WTC11 (cell line): ENCODE measurements at regions not wholly inside any gene's neighbourhood (a gene's known extent, or its start where the extent isn't known, plus 50 kb on each side); places are given as distances from the start of the nearest gene placed in this dataset.
A peak's percentile ranks its signal among the peaks of the same experiment; 100 is the strongest.

ENCODE experiments used
- ATAC-seq: fragments of 200-7000 bp; cut with Tn5 transposase; 2 replicates; pipeline ENCODE4 v1.10.0; 2021; ENCODE audit warnings: mild to moderate bottlenecking, moderate library complexity
- CTCF ChIA-PET: fragments of 300-600 bp; sonication (Branson Sonifier 250); formaldehyde crosslinking; loops from one replicate; lab custom pipeline; 2021; ENCODE audit warnings: antibody characterized with exemption; lab: Charles Lee
- POLR2A ChIA-PET: fragments of 350-600 bp; sonication (Branson Sonifier 250); formaldehyde crosslinking; loops from one replicate; lab custom pipeline; 2021; ENCODE audit warnings: antibody characterized with exemption; lab: Charles Lee
- DNase-seq: peaks from one replicate; pipeline ENCODE4 v3.0.0; 2021; ENCODE audit warnings: low spot score
- H3K27ac Mint-ChIP-seq: 2 replicates; pipeline ENCODE4 v1.8.0; 2021; ENCODE audit warnings: mixed read lengths
- H3K27me3 Mint-ChIP-seq: 2 replicates; pipeline ENCODE4 v1.8.0; 2021; ENCODE audit warnings: low read depth, mild to moderate bottlenecking, moderate library complexity, mixed read lengths
- H3K36me3 Mint-ChIP-seq: 2 replicates; pipeline ENCODE4 v1.8.0; 2021; ENCODE audit warnings: mixed read lengths
- H3K4me1 Mint-ChIP-seq: 2 replicates; pipeline ENCODE4 v1.8.0; 2022; ENCODE audit warnings: mixed read lengths
- H3K4me3 Mint-ChIP-seq: 2 replicates; pipeline ENCODE4 v1.8.0; 2021; ENCODE audit warnings: mild to moderate bottlenecking, moderate library complexity, mixed read lengths
- H3K9me3 Mint-ChIP-seq: 2 replicates; pipeline ENCODE4 v1.8.0; 2021; ENCODE audit warnings: mixed read lengths
- AFF4 ChIP-seq: sonication (generic); formaldehyde crosslinking; IDR thresholded peaks from 2 replicates; pipeline ENCODE4 v1.8.1; 2023; ENCODE audit warnings: mild to moderate bottlenecking, missing genetic modification reagents, borderline replicate concordance
- ATF3 ChIP-seq: sonication (generic); formaldehyde crosslinking; conservative IDR thresholded peaks from 2 replicates; pipeline ENCODE4 v1.8.1; 2022; ENCODE audit warnings: mild to moderate bottlenecking, missing genetic modification reagents
- CBFB ChIP-seq: sonication (generic); formaldehyde crosslinking; IDR thresholded peaks from 2 replicates; pipeline ENCODE4 v1.8.1; 2022; ENCODE audit warnings: mild to moderate bottlenecking, low read depth, missing genetic modification reagents
- CDX4 ChIP-seq: fragments of 250-450 bp; sonication (Bioruptor Pico); IDR thresholded peaks from 2 replicates; pipeline ENCODE4 v1.9.0; 2021; ENCODE audit warnings: moderate library complexity, mild to moderate bottlenecking, inconsistent platforms, borderline replicate concordance
- CREB1 ChIP-seq: sonication (generic); formaldehyde crosslinking; IDR thresholded peaks from 2 replicates; pipeline ENCODE4 v1.8.0; 2023; ENCODE audit warnings: mild to moderate bottlenecking, missing genetic modification reagents
- CTCF ChIP-seq: fragments of 200-600 bp; IDR thresholded peaks from 2 replicates; pipeline ENCODE4 v1.8.0; 2022; ENCODE audit warnings: antibody characterized with exemption
- GTF2I ChIP-seq: fragments of 250-450 bp; sonication (Bioruptor Pico); conservative IDR thresholded peaks from 2 replicates; pipeline ENCODE4 v1.4.0; 2021; ENCODE audit warnings: mild to moderate bottlenecking
- HMGA2 ChIP-seq: fragments of 250-450 bp; sonication (Bioruptor Pico); IDR thresholded peaks from 2 replicates; pipeline ENCODE4 v1.4.0; 2021; ENCODE audit warnings: mild to moderate bottlenecking, moderate library complexity
- IRF1 ChIP-seq: sonication (generic); formaldehyde crosslinking; IDR thresholded peaks from 2 replicates; pipeline ENCODE4 v1.8.0; 2023; ENCODE audit warnings: missing genetic modification reagents
- IRF2 ChIP-seq: sonication (generic); formaldehyde crosslinking; IDR thresholded peaks from 2 replicates; pipeline ENCODE4 v1.8.0; 2022; ENCODE audit warnings: low read depth, missing genetic modification reagents, borderline replicate concordance
- MAX ChIP-seq: sonication (generic); formaldehyde crosslinking; IDR thresholded peaks from 2 replicates; pipeline ENCODE4 v1.8.0; 2022; ENCODE audit warnings: mild to moderate bottlenecking, missing genetic modification reagents
- MXD4 ChIP-seq: fragments of 250-450 bp; sonication (Bioruptor Pico); IDR thresholded peaks from 2 replicates; pipeline ENCODE4 v1.8.0; 2021; ENCODE audit warnings: mild to moderate bottlenecking, moderate library complexity, borderline replicate concordance
- NR1H2 ChIP-seq: sonication (generic); formaldehyde crosslinking; IDR thresholded peaks from 2 replicates; pipeline ENCODE4 v1.9.0; 2021; ENCODE audit warnings: mild to moderate bottlenecking, moderate library complexity, missing genetic modification reagents
- NR2C2 ChIP-seq: sonication (generic); formaldehyde crosslinking; IDR thresholded peaks from 2 replicates; pipeline ENCODE4 v1.8.0; 2022; ENCODE audit warnings: mild to moderate bottlenecking, missing genetic modification reagents
- OVOL2 ChIP-seq: fragments of 250-450 bp; sonication (Bioruptor Pico); IDR thresholded peaks from 2 replicates; pipeline ENCODE4 v1.9.0; 2021; ENCODE audit warnings: mild to moderate bottlenecking, borderline replicate concordance
- PREB ChIP-seq: sonication (generic); formaldehyde crosslinking; IDR thresholded peaks from 2 replicates; pipeline ENCODE4 v1.8.1; 2022; ENCODE audit warnings: mild to moderate bottlenecking, missing genetic modification reagents, moderate library complexity, borderline replicate concordance
- TEAD4 ChIP-seq: sonication (generic); formaldehyde crosslinking; IDR thresholded peaks from 2 replicates; pipeline ENCODE4 v1.8.0; 2022; ENCODE audit warnings: mild to moderate bottlenecking, missing genetic modification reagents
- TP53 ChIP-seq: sonication (generic); formaldehyde crosslinking; IDR thresholded peaks from 2 replicates; pipeline ENCODE4 v1.8.1; 2023; ENCODE audit warnings: mild to moderate bottlenecking, missing genetic modification reagents
- USF2 ChIP-seq: sonication (generic); formaldehyde crosslinking; IDR thresholded peaks from 2 replicates; pipeline ENCODE4 v1.8.1; 2023; ENCODE audit warnings: mild to moderate bottlenecking, missing genetic modification reagents, moderate library complexity
- ZNF219 ChIP-seq: sonication (generic); formaldehyde crosslinking; IDR thresholded peaks from 2 replicates; pipeline ENCODE4 v1.8.0; 2023; ENCODE audit warnings: missing genetic modification reagents, mild to moderate bottlenecking, borderline replicate concordance
- ZNF232 ChIP-seq: sonication (generic); formaldehyde crosslinking; IDR thresholded peaks from 2 replicates; pipeline ENCODE4 v1.8.0; 2022; ENCODE audit warnings: mild to moderate bottlenecking, missing genetic modification reagents
- ZNF263 ChIP-seq: sonication (generic); formaldehyde crosslinking; IDR thresholded peaks from 2 replicates; pipeline ENCODE4 v1.8.1; 2022; ENCODE audit warnings: low read depth, mild to moderate bottlenecking, moderate library complexity, missing genetic modification reagents

- POLR2A ChIA-PET, result no interaction called here
- no peak for ATAC-seq
- H3K36me3 Mint-ChIP-seq, result no peaks in the 10 kb centered on the region
- TF ChIP-seq IRF1 (CRISPR knock-in tag), result no peak
- TF ChIP-seq ATF3, result no peak
- TF ChIP-seq GTF2I (CRISPR knock-in tag), result peak; percentile 67
- CTCF ChIA-PET, result no interaction called here
- DNase-seq, result no peak
- H3K4me3 Mint-ChIP-seq, result no peak overlapping the region
- no peak overlapping the region for H3K27ac Mint-ChIP-seq
- H3K4me1 Mint-ChIP-seq, result no peaks in the 10 kb centered on the region
- no peaks in the 10 kb centered on the region for H3K9me3 Mint-ChIP-seq
- no peaks in the 10 kb centered on the region; the same call in none of the 2 replicates for H3K27me3 Mint-ChIP-seq
Measured at GRCh38 chr12:115492553-115492952, 784.9 kb downstream of the MED13L start.

- TF ChIP-seq TP53 (CRISPR knock-in tag), result no peak
- no peak for TF ChIP-seq USF2
- no peak for TF ChIP-seq ZNF219 (CRISPR knock-in tag)
- no peak for TF ChIP-seq AFF4 (CRISPR knock-in tag)
- TF ChIP-seq TEAD4 (CRISPR knock-in tag), result no peak
- no peak for TF ChIP-seq ZNF263 (CRISPR knock-in tag)
- no peak for TF ChIP-seq NR2C2 (CRISPR knock-in tag)
- TF ChIP-seq IRF2 (CRISPR knock-in tag), result no peak
- no peak for TF ChIP-seq HMGA2 (CRISPR knock-in tag)
- no peak for TF ChIP-seq OVOL2 (CRISPR knock-in tag)
- TF ChIP-seq MXD4, result no peak
- TF ChIP-seq ZNF232 (CRISPR knock-in tag), result no peak
- no peak for TF ChIP-seq CREB1 (CRISPR knock-in tag)
- TF ChIP-seq MAX (CRISPR knock-in tag), result no peak
- no peak for TF ChIP-seq PREB
- TF ChIP-seq CDX4 (CRISPR knock-in tag), result no peak
- no peak for TF ChIP-seq CTCF
- TF ChIP-seq NR1H2, result no peak
- TF ChIP-seq CBFB, result no peak
- H3K27me3 Mint-ChIP-seq, result no peaks in the 10 kb centered on the region; the same call in 1 of the 2 replicates
- ATAC-seq, result no peak
- POLR2A ChIA-PET, result no interaction called here
- no peak overlapping the region for H3K27ac Mint-ChIP-seq
- DNase-seq, result no peak
- CTCF ChIA-PET, result no interaction called here
- H3K9me3 Mint-ChIP-seq, result no peaks in the 10 kb centered on the region
- no peaks in the 10 kb centered on the region for H3K4me1 Mint-ChIP-seq
- no peak overlapping the region for H3K4me3 Mint-ChIP-seq
- H3K36me3 Mint-ChIP-seq, result no peaks in the 10 kb centered on the region
Measured at GRCh38 chr12:115491511-115492250, 785.8 kb downstream of the MED13L start.
